Sigmoid colon (tissue), 6 donors: ENCODE measurements at regions not wholly inside any gene's neighbourhood (a gene's known extent, or its start where the extent isn't known, plus 50 kb on each side); places are given as distances from the start of the nearest gene placed in this dataset.

Experiments used
- DNase-seq: peaks from one replicate; pipeline ENCODE4 v3.0.0-alpha.2; 2019
- H3K27ac ChIP-seq, 4 donors: fragments of 200-600 bp; sonication (generic); one replicate each; pipeline ENCODE4 v1.5.1; 2016 to 2019; ENCODE audit warnings: mild to moderate bottlenecking in 1 of 4
- H3K27me3 ChIP-seq, 3 donors: fragments of 200-600 bp; sonication (generic); one replicate each; pipeline ENCODE4 v1.5.1; 2019; ENCODE audit warnings: mild to moderate bottlenecking in 1 of 3
- H3K36me3 ChIP-seq, 4 donors: fragments of 200-600 bp; sonication (generic); one replicate each; pipeline ENCODE4 v1.5.1; 2016 to 2019
- H3K4me1 ChIP-seq, 4 donors: fragments of 200-600 bp; sonication (generic); one replicate each; pipeline ENCODE4 v1.5.1; 2017 to 2019
- H3K4me3 ChIP-seq, 4 donors: fragments of 200-600 bp; sonication (generic); one replicate each; pipeline ENCODE4 v1.5.1; 2017 to 2019; ENCODE audit warnings: mild to moderate bottlenecking in 2 of 4, moderate library complexity in 1 of 4
- H3K9me3 ChIP-seq, 4 donors: fragments of 200-600 bp in 3 of 4; sonication (generic) in 3 of 4; one replicate each; pipeline versions ENCODE4 v1.5.1 to v1.6.1; 2013 to 2019
- EP300 ChIP-seq, 4 donors: sonication (generic); formaldehyde crosslinking; IDR thresholded peaks; one replicate each; pipeline ENCODE4 v1.6.1; 2017; ENCODE audit warnings: antibody characterized with exemption in 4 of 4
- POLR2A ChIP-seq, 2 donors: fragments of 450-650 bp; IDR thresholded peaks; one replicate each; pipeline ENCODE4 v1.6.1; 2016; ENCODE audit warnings: antibody characterized with exemption in 2 of 2, mild to moderate bottlenecking in 2 of 2, moderate library complexity in 2 of 2
- POLR2AphosphoS5 ChIP-seq, 4 donors: sonication (generic); formaldehyde crosslinking; IDR thresholded peaks; one replicate each; pipeline ENCODE4 v1.6.1; 2017; ENCODE audit warnings: antibody characterized with exemption in 4 of 4
- WGBS, 2 donors: extraction: QIAGEN DNeasy Blood & Tissue Kit; methylation state at CpG; one replicate each; pipeline ENCODE4 v1.1.7; 2013; 5-methylcytosine and 5-hydroxymethylcytosine counted together
- intact Hi-C: fragments of 100-400 bp; cut with DNase I; formaldehyde crosslinking; loops from one replicate; pipeline ENCODE4 v1.15.1; 2023
- TF ChIP-seq, protein P1 (sequence below), 4 experiments: fragments of 450-650 bp in 3 of 4; fragments of 200-600 bp in 1 of 4; IDR thresholded peaks; one replicate each; pipeline ENCODE4 v1.5.1; 2016 to 2019; ENCODE audit warnings: antibody characterized with exemption in 4 of 4, mild to moderate bottlenecking in 3 of 4, moderate library complexity in 2 of 4
- donor health status: healthy with polysubstance abuse.
- donor health status: healthy.

GRCh38 chr2:65812887-65813286, 380.5 kb upstream of the SPRED2 start:
- intact Hi-C loops = no loop called here
- Histone ChIP-seq H3K9me3 (peaks cover 0 to 6% (median 3%) of the 10 kb centered on the region in 4 donors), H3K27me3 (no peaks in the 10 kb centered on the region), H3K4me3 (no peak overlapping the region), H3K4me1 (no peaks in the 10 kb centered on the region), H3K36me3 (no peaks in the 10 kb centered on the region), H3K27ac (no peak overlapping the region)
- no peak for DNase-seq
- 85 to 96% methylated on average over 3 of the region's 3 CpGs for WGBS, 2 donors
- TF ChIP-seq EP300 (IDR thresholded peaks at IDR 0.05) (no peak), POLR2AphosphoS5 (IDR thresholded peaks at IDR 0.05) (no peak), POLR2A (IDR thresholded peaks at IDR 0.05) (no peak)
- TF ChIP-seq, protein P1, sequence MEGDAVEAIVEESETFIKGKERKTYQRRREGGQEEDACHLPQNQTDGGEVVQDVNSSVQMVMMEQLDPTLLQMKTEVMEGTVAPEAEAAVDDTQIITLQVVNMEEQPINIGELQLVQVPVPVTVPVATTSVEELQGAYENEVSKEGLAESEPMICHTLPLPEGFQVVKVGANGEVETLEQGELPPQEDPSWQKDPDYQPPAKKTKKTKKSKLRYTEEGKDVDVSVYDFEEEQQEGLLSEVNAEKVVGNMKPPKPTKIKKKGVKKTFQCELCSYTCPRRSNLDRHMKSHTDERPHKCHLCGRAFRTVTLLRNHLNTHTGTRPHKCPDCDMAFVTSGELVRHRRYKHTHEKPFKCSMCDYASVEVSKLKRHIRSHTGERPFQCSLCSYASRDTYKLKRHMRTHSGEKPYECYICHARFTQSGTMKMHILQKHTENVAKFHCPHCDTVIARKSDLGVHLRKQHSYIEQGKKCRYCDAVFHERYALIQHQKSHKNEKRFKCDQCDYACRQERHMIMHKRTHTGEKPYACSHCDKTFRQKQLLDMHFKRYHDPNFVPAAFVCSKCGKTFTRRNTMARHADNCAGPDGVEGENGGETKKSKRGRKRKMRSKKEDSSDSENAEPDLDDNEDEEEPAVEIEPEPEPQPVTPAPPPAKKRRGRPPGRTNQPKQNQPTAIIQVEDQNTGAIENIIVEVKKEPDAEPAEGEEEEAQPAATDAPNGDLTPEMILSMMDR (IDR thresholded peaks at IDR 0.05) = no peak

DNA sequence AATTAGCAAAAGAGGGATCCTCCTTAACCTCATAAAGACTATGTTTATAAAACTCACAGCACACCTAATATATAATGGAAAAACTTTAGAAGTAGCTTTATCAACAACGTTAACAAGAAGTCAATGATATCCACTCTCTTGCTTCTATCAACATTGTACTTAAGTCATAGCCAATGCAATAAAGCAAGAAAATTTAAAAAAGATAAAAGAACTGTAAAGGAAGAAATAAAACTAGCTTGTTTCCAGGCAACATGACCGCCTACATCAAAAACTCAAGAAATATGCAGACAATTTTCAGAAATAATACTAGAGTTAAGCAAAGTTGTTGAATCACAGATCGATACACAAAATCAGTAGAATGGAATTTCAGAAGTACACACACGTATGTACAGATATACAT, 375.5 kb upstream of the SPRED2 start:
- 88 to 94% methylated on average over 4 of the region's 4 CpGs for WGBS, 2 donors
- Histone ChIP-seq H3K27ac (no peak overlapping the region), H3K36me3 (no peaks in the 10 kb centered on the region), H3K9me3 (peaks cover 0 to 6% (median 3%) of the 10 kb centered on the region in 4 donors), H3K4me3 (no peak overlapping the region), H3K4me1 (no peaks in the 10 kb centered on the region), H3K27me3 (no peaks in the 10 kb centered on the region)
- DNase-seq = no peak
- intact Hi-C loops = no loop called here
- TF ChIP-seq POLR2A (IDR thresholded peaks at IDR 0.05) (no peak), EP300 (IDR thresholded peaks at IDR 0.05) (no peak), POLR2AphosphoS5 (IDR thresholded peaks at IDR 0.05) (no peak)
- TF ChIP-seq, protein P1 (IDR thresholded peaks at IDR 0.05) = no peak

- no peak overlapping the region for H3K4me3 ChIP-seq
- no peak overlapping the region for H3K27ac ChIP-seq
- no peaks in the 10 kb centered on the region for H3K36me3 ChIP-seq
- no peaks in the 10 kb centered on the region for H3K4me1 ChIP-seq
- intact Hi-C loops = no loop called here
- TF ChIP-seq POLR2AphosphoS5 (IDR thresholded peaks at IDR 0.05) (no peak), EP300 (IDR thresholded peaks at IDR 0.05) (no peak), POLR2A (IDR thresholded peaks at IDR 0.05) (no peak)
- TF ChIP-seq, protein P1 (IDR thresholded peaks at IDR 0.05) = no peak
- peaks cover 0 to 6% (median 3%) of the 10 kb centered on the region in 4 donors for H3K9me3 ChIP-seq
- no peak for DNase-seq
- WGBS, 2 donors = 97% methylated on average over 3 of the region's 3 CpGs
- no peaks in the 10 kb centered on the region for H3K27me3 ChIP-seq
Observed at GRCh38 chr2:65804777-65805176, 372.4 kb upstream of the SPRED2 start.

DNA sequence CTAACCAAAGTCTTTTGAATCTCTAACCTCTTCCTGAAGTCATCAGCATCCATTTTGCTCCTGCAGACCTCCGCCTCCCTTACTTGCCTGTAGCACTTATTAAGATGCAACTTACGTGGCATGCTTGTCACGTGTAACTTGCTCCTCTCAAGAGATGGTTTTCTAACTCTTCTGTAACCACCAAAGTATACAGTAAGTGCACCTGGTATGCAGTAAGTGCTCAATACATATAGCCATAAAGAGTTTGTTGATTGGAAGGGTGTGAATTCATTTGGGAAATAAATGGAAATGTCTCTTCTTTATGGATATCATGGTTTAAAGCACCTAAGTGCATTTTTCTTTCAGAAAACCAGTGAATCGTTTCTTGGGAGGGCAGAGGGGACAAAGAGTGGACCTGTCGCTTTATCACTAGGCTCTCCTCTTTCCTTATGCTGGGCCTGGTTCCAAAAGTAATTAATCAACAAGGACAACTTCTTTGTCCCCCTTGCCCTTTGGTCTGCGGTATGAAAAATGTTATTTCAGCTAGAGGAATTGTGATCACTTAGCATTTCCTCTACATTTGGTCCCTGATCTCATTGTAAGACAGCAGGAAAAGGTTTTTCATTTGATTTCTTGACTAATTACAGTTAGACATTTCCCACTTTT, 370.0 kb upstream of the SPRED2 start:
- whole genome bisulfite sequencing, 2 donors = 66 to 70% methylated on average over 6 of the region's 6 CpGs
- no peaks in the 10 kb centered on the region for H3K27me3 ChIP-seq
- no peaks in the 10 kb centered on the region for H3K36me3 ChIP-seq
- TF ChIP-seq EP300 (IDR thresholded peaks at IDR 0.05) (no peak), POLR2AphosphoS5 (IDR thresholded peaks at IDR 0.05) (no peak), POLR2A (IDR thresholded peaks at IDR 0.05) (no peak)
- TF ChIP-seq, protein P1 (IDR thresholded peaks at IDR 0.05) = no peak
- H3K4me3 ChIP-seq = no peak overlapping the region
- DNase-seq = no peak
- H3K9me3 ChIP-seq = no peaks in the 10 kb centered on the region
- intact Hi-C loops = no loop called here
- H3K4me1 ChIP-seq = no peaks in the 10 kb centered on the region
- H3K27ac ChIP-seq = no peak overlapping the region

DNA sequence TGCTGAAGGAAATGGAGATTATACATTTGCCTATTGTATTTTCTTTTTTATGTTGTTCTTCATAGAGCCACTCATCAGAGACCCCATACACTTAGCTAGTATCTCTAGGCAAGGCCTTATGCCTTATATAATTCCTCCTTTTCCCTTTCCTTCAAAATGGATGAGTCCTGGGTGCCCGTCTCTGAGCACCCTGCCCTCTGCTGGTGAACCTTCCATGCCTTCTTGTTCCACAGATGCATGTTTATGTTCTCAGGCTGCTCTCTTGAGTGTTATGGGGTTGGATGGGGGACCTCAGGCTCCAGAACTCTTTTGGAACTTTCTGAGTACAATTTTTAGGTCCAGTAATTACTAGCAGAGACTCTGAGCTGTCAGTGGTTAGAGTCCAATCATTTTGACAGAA, 368.6 kb upstream of the SPRED2 start:
- 15 to 53% methylated on average over 1 of the region's 1 CpG for WGBS, 2 donors
- no peak for DNase-seq

More for the DNA sequence above, 368.6 kb upstream of the SPRED2 start:
- no peak for TF ChIP-seq POLR2AphosphoS5 (IDR thresholded peaks at IDR 0.05)
- no peak for TF ChIP-seq POLR2A (IDR thresholded peaks at IDR 0.05)
- TF ChIP-seq, protein P1 (IDR thresholded peaks at IDR 0.05) = no peak
- TF ChIP-seq EP300 (IDR thresholded peaks at IDR 0.05) = no peak
- H3K9me3 ChIP-seq = no peaks in the 10 kb centered on the region
- no peaks in the 10 kb centered on the region for H3K4me1 ChIP-seq
- H3K36me3 ChIP-seq = no peaks in the 10 kb centered on the region
- no peak overlapping the region for H3K27ac ChIP-seq
- no peaks in the 10 kb centered on the region for H3K27me3 ChIP-seq
- no peak overlapping the region for H3K4me3 ChIP-seq
- intact Hi-C loops = no loop called here
